ENCODE measurements at regions not wholly inside any gene's neighbourhood (a gene's known extent, or its start where the extent isn't known, plus 50 kb on each side); places are given as distances from the start of the nearest gene placed in this dataset.

- no peak for TF ChIP-seq POLR2AphosphoS5 (IDR thresholded peaks at IDR 0.05)
- TF ChIP-seq CTCF (IDR thresholded peaks at IDR 0.05) = no peak
- no peak for TF ChIP-seq POLR2A (IDR thresholded peaks at IDR 0.05)
- TF ChIP-seq EP300 (IDR thresholded peaks at IDR 0.05; ENCODE audit: low read depth) = no peak
These were observed 216.4 kb upstream of the CIBAR2 start for GRCh38 chr16:85328676-85329058.
